Hepatocyte (in vitro differentiated cells): ENCODE measurements at regions not wholly inside any gene's neighbourhood (a gene's known extent, or its start where the extent isn't known, plus 50 kb on each side); places are given as distances from the start of the nearest gene placed in this dataset.

Source experiments
- EZH2 ChIP-seq: fragments of 200-600 bp; sonication (generic); IDR thresholded peaks from 2 replicates; pipeline ENCODE4 v1.6.1; 2016; ENCODE audit warnings: antibody characterized with exemption, mild to moderate bottlenecking, borderline replicate concordance
- EZH2phosphoT487 ChIP-seq: fragments of 200-600 bp; sonication (generic); IDR thresholded peaks from one replicate; pipeline ENCODE4 v1.6.1; 2018; ENCODE audit warnings: antibody characterized with exemption, mild to moderate bottlenecking, low read depth, moderate library complexity; ENCODE audit not compliant: unreplicated experiment, severe bottlenecking
- TF ChIP-seq, protein P1 (sequence below): fragments of 200-600 bp; sonication (generic); IDR thresholded peaks from 2 replicates; pipeline ENCODE4 v1.5.1; 2016; ENCODE audit warnings: antibody characterized with exemption, mild to moderate bottlenecking; ENCODE audit not compliant: poor library complexity

DNA sequence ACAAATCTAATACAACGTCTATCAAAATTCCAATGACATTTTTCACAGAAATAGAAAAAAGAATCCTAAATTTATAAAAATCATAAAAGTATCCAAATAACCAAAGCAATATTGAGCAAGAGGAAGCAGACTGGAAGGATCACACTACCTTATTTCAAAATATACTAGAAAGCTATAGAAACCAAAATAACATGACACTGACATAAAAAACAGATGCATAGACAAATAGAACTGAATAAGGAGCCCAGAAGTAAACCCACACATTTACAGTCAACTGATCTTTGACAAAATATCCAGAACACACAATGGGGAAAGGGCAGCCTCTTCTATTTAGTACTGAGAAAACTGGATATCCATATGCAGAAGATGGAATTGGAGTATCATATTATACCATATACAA, 217.5 kb downstream of the MACC1 start:
- TF ChIP-seq EZH2phosphoT487: no peak
- no peak for TF ChIP-seq EZH2
- TF ChIP-seq, protein P1, sequence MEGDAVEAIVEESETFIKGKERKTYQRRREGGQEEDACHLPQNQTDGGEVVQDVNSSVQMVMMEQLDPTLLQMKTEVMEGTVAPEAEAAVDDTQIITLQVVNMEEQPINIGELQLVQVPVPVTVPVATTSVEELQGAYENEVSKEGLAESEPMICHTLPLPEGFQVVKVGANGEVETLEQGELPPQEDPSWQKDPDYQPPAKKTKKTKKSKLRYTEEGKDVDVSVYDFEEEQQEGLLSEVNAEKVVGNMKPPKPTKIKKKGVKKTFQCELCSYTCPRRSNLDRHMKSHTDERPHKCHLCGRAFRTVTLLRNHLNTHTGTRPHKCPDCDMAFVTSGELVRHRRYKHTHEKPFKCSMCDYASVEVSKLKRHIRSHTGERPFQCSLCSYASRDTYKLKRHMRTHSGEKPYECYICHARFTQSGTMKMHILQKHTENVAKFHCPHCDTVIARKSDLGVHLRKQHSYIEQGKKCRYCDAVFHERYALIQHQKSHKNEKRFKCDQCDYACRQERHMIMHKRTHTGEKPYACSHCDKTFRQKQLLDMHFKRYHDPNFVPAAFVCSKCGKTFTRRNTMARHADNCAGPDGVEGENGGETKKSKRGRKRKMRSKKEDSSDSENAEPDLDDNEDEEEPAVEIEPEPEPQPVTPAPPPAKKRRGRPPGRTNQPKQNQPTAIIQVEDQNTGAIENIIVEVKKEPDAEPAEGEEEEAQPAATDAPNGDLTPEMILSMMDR: no peak
